Astrocyte (in vitro differentiated cells and primary cell): ENCODE measurements at regions not wholly inside any gene's neighbourhood (a gene's known extent, or its start where the extent isn't known, plus 50 kb on each side); places are given as distances from the start of the nearest gene placed in this dataset.

Experiments
- DNase-seq: peaks from one replicate; pipeline ENCODE4 v3.0.0-alpha.2; 2010; ENCODE audit warnings: low read depth
- FAIRE-seq: peaks from 2 replicates; lab custom pipeline; 2011; peaks lifted over from hg19 to GRCh38; lab: Jason Lieb, UNC
- H2AFZ ChIP-seq: 2 replicates; pipeline ENCODE4 v1.6.0; 2012; ENCODE audit warnings: low read depth, low read length, inconsistent platforms
- H3K27ac ChIP-seq: 2 replicates; pipeline ENCODE4 v1.5.1; 2011; ENCODE audit warnings: low read depth, low read length, inconsistent platforms
- H3K27me3 ChIP-seq: 2 replicates; pipeline ENCODE4 v1.6.0; 2011; ENCODE audit warnings: low read length, inconsistent platforms; ENCODE audit not compliant: insufficient read depth
- H3K36me3 ChIP-seq: 2 replicates; pipeline ENCODE4 v1.5.1; 2011; ENCODE audit warnings: low read length, inconsistent platforms; ENCODE audit not compliant: insufficient read depth
- H3K4me1 ChIP-seq: 2 replicates; pipeline ENCODE4 v1.5.1; 2011; ENCODE audit warnings: low read length, inconsistent platforms; ENCODE audit not compliant: insufficient read depth
- H3K4me2 ChIP-seq: 2 replicates; pipeline ENCODE4 v1.6.0; 2012; ENCODE audit warnings: low read length, inconsistent platforms
- H3K4me3 ChIP-seq: 2 replicates; pipeline ENCODE4 v1.5.1; 2011; ENCODE audit warnings: low read depth, mild to moderate bottlenecking, low read length, inconsistent platforms; ENCODE audit not compliant: insufficient read depth
- H3K79me2 ChIP-seq: 2 replicates; pipeline ENCODE4 v1.6.0; 2012; ENCODE audit warnings: mild to moderate bottlenecking, low read length, inconsistent platforms; ENCODE audit not compliant: insufficient read depth
- H3K9ac ChIP-seq: 2 replicates; pipeline ENCODE4 v1.6.0; 2012; ENCODE audit warnings: mild to moderate bottlenecking, low read length, inconsistent platforms
- H3K9me3 ChIP-seq: 2 replicates; pipeline ENCODE4 v1.5.1; 2012; ENCODE audit warnings: low read depth, mild to moderate bottlenecking, low read length, inconsistent platforms; ENCODE audit not compliant: insufficient read depth
- H4K20me1 ChIP-seq: 2 replicates; pipeline ENCODE4 v1.6.0; 2012; ENCODE audit warnings: low read length, inconsistent platforms; ENCODE audit not compliant: insufficient read depth
- H3K27ac Mint-ChIP-seq: one replicate; pipeline ENCODE4 v1.8.0; 2021; ENCODE audit warnings: mild to moderate bottlenecking, mixed read lengths; ENCODE audit not compliant: unreplicated experiment
- H3K27me3 Mint-ChIP-seq: one replicate; pipeline ENCODE4 v1.8.0; 2021; ENCODE audit warnings: low read depth, mixed read lengths; ENCODE audit not compliant: unreplicated experiment
- H3K36me3 Mint-ChIP-seq: one replicate; pipeline ENCODE4 v1.8.0; 2021; ENCODE audit warnings: low read depth, mixed read lengths; ENCODE audit not compliant: unreplicated experiment
- H3K4me1 Mint-ChIP-seq: one replicate; pipeline ENCODE4 v1.8.0; 2021; ENCODE audit warnings: low read depth, mixed read lengths; ENCODE audit not compliant: unreplicated experiment
- H3K4me3 Mint-ChIP-seq: one replicate; pipeline ENCODE4 v1.8.0; 2021; ENCODE audit warnings: mild to moderate bottlenecking, moderate library complexity, mixed read lengths; ENCODE audit not compliant: unreplicated experiment
- H3K9me3 Mint-ChIP-seq: one replicate; pipeline ENCODE4 v1.8.0; 2021; ENCODE audit warnings: mild to moderate bottlenecking, mixed read lengths; ENCODE audit not compliant: unreplicated experiment
- EZH2 ChIP-seq: IDR thresholded peaks from 2 replicates; pipeline ENCODE4 v1.6.1; 2012; ENCODE audit warnings: mild to moderate bottlenecking, low read length, inconsistent platforms; ENCODE audit not compliant: insufficient read depth
- TF ChIP-seq, protein P1 (sequence below): IDR thresholded peaks from 2 replicates; pipeline ENCODE4 v1.5.1; 2011; ENCODE audit warnings: low read depth, mild to moderate bottlenecking, inconsistent platforms, low read length, moderate library complexity; ENCODE audit not compliant: insufficient read depth

GRCh38 chr6:156464100-156464878 is 312.9 kb upstream of the ARID1B start:
- H3K4me1 Mint-ChIP-seq = no peaks in the 10 kb centered on the region
- no peak overlapping the region for H3K27ac Mint-ChIP-seq
- Histone ChIP-seq H3K9ac (no peak overlapping the region), H3K4me1 (no peaks in the 10 kb centered on the region), H3K4me3 (no peak overlapping the region), H2AFZ (no peak overlapping the region), H3K4me2 (no peak overlapping the region), H3K27ac (no peak overlapping the region), H3K27me3 (no peaks in the 10 kb centered on the region), H3K79me2 (no peaks in the 10 kb centered on the region), H3K36me3 (no peaks in the 10 kb centered on the region), H3K9me3 (no peaks in the 10 kb centered on the region), H4K20me1 (no peaks in the 10 kb centered on the region)
- H3K27me3 Mint-ChIP-seq = no peaks in the 10 kb centered on the region
- no peak for DNase-seq
- H3K9me3 Mint-ChIP-seq = peaks cover 2% of the 10 kb centered on the region
- TF ChIP-seq EZH2 = no peak
- TF ChIP-seq, protein P1, sequence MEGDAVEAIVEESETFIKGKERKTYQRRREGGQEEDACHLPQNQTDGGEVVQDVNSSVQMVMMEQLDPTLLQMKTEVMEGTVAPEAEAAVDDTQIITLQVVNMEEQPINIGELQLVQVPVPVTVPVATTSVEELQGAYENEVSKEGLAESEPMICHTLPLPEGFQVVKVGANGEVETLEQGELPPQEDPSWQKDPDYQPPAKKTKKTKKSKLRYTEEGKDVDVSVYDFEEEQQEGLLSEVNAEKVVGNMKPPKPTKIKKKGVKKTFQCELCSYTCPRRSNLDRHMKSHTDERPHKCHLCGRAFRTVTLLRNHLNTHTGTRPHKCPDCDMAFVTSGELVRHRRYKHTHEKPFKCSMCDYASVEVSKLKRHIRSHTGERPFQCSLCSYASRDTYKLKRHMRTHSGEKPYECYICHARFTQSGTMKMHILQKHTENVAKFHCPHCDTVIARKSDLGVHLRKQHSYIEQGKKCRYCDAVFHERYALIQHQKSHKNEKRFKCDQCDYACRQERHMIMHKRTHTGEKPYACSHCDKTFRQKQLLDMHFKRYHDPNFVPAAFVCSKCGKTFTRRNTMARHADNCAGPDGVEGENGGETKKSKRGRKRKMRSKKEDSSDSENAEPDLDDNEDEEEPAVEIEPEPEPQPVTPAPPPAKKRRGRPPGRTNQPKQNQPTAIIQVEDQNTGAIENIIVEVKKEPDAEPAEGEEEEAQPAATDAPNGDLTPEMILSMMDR = no peak
- no peak for FAIRE-seq
- H3K4me3 Mint-ChIP-seq = no peak overlapping the region
- H3K36me3 Mint-ChIP-seq = no peaks in the 10 kb centered on the region

- Mint-ChIP-seq H3K4me3 (no peak overlapping the region), H3K4me1 (peaks cover 5% of the 10 kb centered on the region), H3K9me3 (peaks cover 2% of the 10 kb centered on the region), H3K27me3 (no peaks in the 10 kb centered on the region), H3K27ac (no peak overlapping the region), H3K36me3 (no peaks in the 10 kb centered on the region)
- DNase-seq (no peak), FAIRE-seq (no peak)
- Histone ChIP-seq H3K4me3 (no peak overlapping the region), H3K9ac (no peak overlapping the region), H3K79me2 (no peaks in the 10 kb centered on the region), H3K27me3 (no peaks in the 10 kb centered on the region), H3K27ac (no peak overlapping the region), H2AFZ (no peak overlapping the region), H3K9me3 (no peaks in the 10 kb centered on the region), H4K20me1 (no peaks in the 10 kb centered on the region), H3K36me3 (no peaks in the 10 kb centered on the region), H3K4me2 (no peak overlapping the region), H3K4me1 (no peaks in the 10 kb centered on the region)
- TF ChIP-seq, protein P1 = no peak
- no peak for TF ChIP-seq EZH2
Observed at GRCh38 chr6:156461647-156462046, 315.5 kb upstream of the ARID1B start.

GRCh38 chr6:156457601-156458000 is 319.6 kb upstream of the ARID1B start:
- FAIRE-seq = no peak
- H3K27me3 Mint-ChIP-seq = no peaks in the 10 kb centered on the region
- Histone ChIP-seq H3K4me2 (no peak overlapping the region), H4K20me1 (no peaks in the 10 kb centered on the region), H3K36me3 (no peaks in the 10 kb centered on the region), H2AFZ (no peak overlapping the region), H3K9me3 (no peaks in the 10 kb centered on the region), H3K9ac (no peak overlapping the region), H3K27me3 (no peaks in the 10 kb centered on the region), H3K4me1 (no peaks in the 10 kb centered on the region), H3K4me3 (no peak overlapping the region), H3K79me2 (no peaks in the 10 kb centered on the region), H3K27ac (no peak overlapping the region)
- no peak overlapping the region for H3K4me3 Mint-ChIP-seq
- TF ChIP-seq, protein P1 = no peak
- no peak for TF ChIP-seq EZH2
- DNase-seq = no peak
- no peaks in the 10 kb centered on the region for H3K36me3 Mint-ChIP-seq
- no peaks in the 10 kb centered on the region for H3K9me3 Mint-ChIP-seq
- peaks cover 5% of the 10 kb centered on the region for H3K4me1 Mint-ChIP-seq
- H3K27ac Mint-ChIP-seq = peak overlapping the region; percentile 41
